ENCODE measurements at regions not wholly inside any gene's neighbourhood (a gene's known extent, or its start where the extent isn't known, plus 50 kb on each side); places are given as distances from the start of the nearest gene placed in this dataset.

DNA sequence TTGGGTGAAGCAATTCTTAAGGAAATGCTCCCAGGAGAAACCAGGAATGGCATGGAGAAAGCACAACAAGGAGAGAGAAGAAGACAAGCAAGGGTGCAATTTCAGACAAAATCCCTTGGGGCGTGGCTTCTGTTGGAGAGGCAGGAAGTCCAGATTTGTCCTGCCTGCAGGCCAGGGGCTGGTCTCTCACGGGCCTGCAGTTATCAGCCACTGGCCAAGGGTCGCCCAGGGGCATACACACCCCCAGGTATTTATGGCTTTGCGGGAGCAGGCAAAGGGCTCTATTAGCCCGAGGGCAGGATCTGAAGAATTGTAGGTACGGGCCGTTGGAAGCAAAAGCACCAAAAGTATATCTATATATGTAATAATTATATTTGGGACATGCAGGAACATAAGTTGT is 87.7 kb downstream of the IYD start:
- DNase-seq (no peak), ATAC-seq (no peak)
- no peaks in the 10 kb centered on the region for H3K27me3 ChIP-seq
- no peaks in the 10 kb centered on the region for H3K36me3 ChIP-seq
- no peaks in the 10 kb centered on the region for H3K9me3 ChIP-seq
- no peak overlapping the region for H3K4me3 ChIP-seq
- no peaks in the 10 kb centered on the region for H3K4me1 ChIP-seq
- no peak overlapping the region for H3K27ac ChIP-seq
- intact Hi-C loops (cut with DNase I), result no loop called here
- no peak for TF ChIP-seq CTCF (IDR thresholded peaks at IDR 0.05)

- Histone ChIP-seq H3K36me3 (no peaks in the 10 kb centered on the region), H3K27ac (no peak overlapping the region), H3K4me1 (no peaks in the 10 kb centered on the region), H3K27me3 (no peaks in the 10 kb centered on the region), H3K9me3 (no peaks in the 10 kb centered on the region), H3K4me3 (no peak overlapping the region)
- intact Hi-C loops (cut with DNase I), result no loop called here
- no peak for TF ChIP-seq CTCF (IDR thresholded peaks at IDR 0.05)
- no peak for ATAC-seq
- no peak for DNase-seq
Observed at GRCh38 chr6:150456902-150457643, 88.3 kb downstream of the IYD start.

DNA sequence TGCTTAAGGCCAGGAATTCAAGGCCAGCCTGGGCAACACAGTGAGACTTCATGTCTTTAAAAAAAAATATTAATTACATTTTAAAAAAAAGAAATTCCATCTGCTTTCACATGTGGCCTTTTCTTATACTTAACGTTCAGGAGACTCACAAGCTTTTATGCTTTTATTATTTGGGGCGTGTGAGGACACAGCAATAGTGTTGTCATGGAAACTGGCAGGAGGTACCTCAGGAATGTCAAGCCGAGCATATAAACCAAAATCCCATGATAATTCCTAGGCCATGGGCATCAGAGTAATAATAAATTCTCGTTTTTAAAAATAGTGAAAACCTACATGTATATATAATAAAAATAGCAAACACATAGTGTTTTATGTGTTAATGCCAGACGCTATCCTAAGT is 89.8 kb downstream of the IYD start:
- H3K36me3 ChIP-seq, result no peaks in the 10 kb centered on the region
- H3K9me3 ChIP-seq, result no peaks in the 10 kb centered on the region
- intact Hi-C loops (cut with DNase I), result no loop called here
- H3K4me3 ChIP-seq, result no peak overlapping the region
- DNase-seq, result no peak
- no peak for TF ChIP-seq CTCF (IDR thresholded peaks at IDR 0.05)
- no peaks in the 10 kb centered on the region for H3K27me3 ChIP-seq
- H3K4me1 ChIP-seq, result no peaks in the 10 kb centered on the region
- no peak overlapping the region for H3K27ac ChIP-seq
- ATAC-seq, result no peak

DNA sequence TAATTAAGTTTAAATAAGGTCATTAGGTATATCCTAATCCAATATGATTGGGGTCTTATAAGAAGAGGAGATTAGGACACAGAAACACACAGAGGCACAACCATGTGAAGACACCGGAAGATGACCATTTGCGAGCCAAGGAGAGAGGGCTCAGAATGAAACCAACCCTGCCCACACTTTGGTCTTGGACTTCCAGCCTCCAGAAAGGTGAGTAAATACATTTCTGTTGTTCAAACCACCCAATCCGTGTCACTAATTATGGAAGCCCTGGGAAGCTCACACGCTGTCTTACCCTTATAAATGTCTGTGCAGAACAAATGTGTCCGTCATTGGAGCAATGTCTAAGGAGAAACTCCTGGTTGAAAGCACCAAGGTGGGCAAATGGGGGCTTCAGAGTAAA is 95.0 kb downstream of the IYD start:
- Histone ChIP-seq H3K4me3 (no peak overlapping the region), H3K27me3 (no peaks in the 10 kb centered on the region), H3K36me3 (no peaks in the 10 kb centered on the region), H3K27ac (no peak overlapping the region), H3K4me1 (no peaks in the 10 kb centered on the region), H3K9me3 (no peaks in the 10 kb centered on the region)
- no peak for DNase-seq
- intact Hi-C loops (cut with DNase I), result no loop called here
- ATAC-seq, result no peak
- no peak for TF ChIP-seq CTCF (IDR thresholded peaks at IDR 0.05)

GRCh38 chr6:150464966-150465365 is 96.2 kb downstream of the IYD start:
- no peak overlapping the region for H3K27ac ChIP-seq
- no peak for TF ChIP-seq CTCF (IDR thresholded peaks at IDR 0.05)
- H3K9me3 ChIP-seq, result no peaks in the 10 kb centered on the region
- no peaks in the 10 kb centered on the region for H3K27me3 ChIP-seq
- H3K4me1 ChIP-seq, result no peaks in the 10 kb centered on the region
- ATAC-seq (no peak), DNase-seq (peak in 1 of 4 donors; percentile 20)
- H3K4me3 ChIP-seq, result no peak overlapping the region
- no peaks in the 10 kb centered on the region for H3K36me3 ChIP-seq
- intact Hi-C loops (cut with DNase I), result no loop called here
